HCT116 (cell line): ENCODE measurements at regions not wholly inside any gene's neighbourhood (a gene's known extent, or its start where the extent isn't known, plus 50 kb on each side); places are given as distances from the start of the nearest gene placed in this dataset.

Experiments
- ATAC-seq: fragments of 200-7000 bp; cut with Tn5 transposase; 2 replicates; pipeline ENCODE4 v1.9.1; 2020; ENCODE audit warnings: mild to moderate bottlenecking, moderate library complexity
- BruUV-seq: library from RNA; stranded (reverse); fragments of 400-500 nt; replicated peaks from 2 replicates; lab custom pipeline; 2021; lab: Mats Ljungman, UMichigan
- CTCF ChIA-PET: fragments of 300-600 bp; sonication (Branson Sonifier 250); formaldehyde crosslinking; loops from one replicate; lab custom pipeline; 2021; ENCODE audit warnings: antibody characterized with exemption; lab: Charles Lee
- POLR2A ChIA-PET: fragments of 300-600, 350-600 bp; sonication (Branson Sonifier 250); formaldehyde crosslinking; loops from one replicate; lab custom pipeline; 2021; ENCODE audit warnings: antibody characterized with exemption; lab: Charles Lee
- RAD21 ChIA-PET, 2 experiments: fragments of 300-600 bp; sonication (Branson Sonifier 250); formaldehyde crosslinking; loops; one replicate each; lab custom pipeline; 2023; ENCODE audit warnings: low total read pairs in 2 of 2; ENCODE audit not compliant: uncharacterized antibody in 2 of 2, unreplicated experiment in 2 of 2, low non-redundant PET in 1 of 2; lab: Charles Lee
- DNase-seq: peaks from one replicate; pipeline ENCODE4 v3.0.0-alpha.2; 2010; ENCODE audit warnings: low read depth, low spot score
- H2AFZ ChIP-seq: fragments of 200-600 bp; shearing (Covaris generic), sonication (generic); 2 replicates; pipeline ENCODE4 v1.6.1; 2017; ENCODE audit warnings: low read depth, mixed run types, mixed read lengths, antibody characterized with exemption, low read length; ENCODE audit not compliant: poor library complexity, severe bottlenecking
- H3K27ac ChIP-seq: 2 replicates; pipeline ENCODE4 v1.5.1; 2012; ENCODE audit warnings: low read depth, low read length
- H3K27me3 ChIP-seq: fragments of 200-600 bp; sonication (generic); 2 replicates; pipeline ENCODE4 v1.6.1; 2016; ENCODE audit warnings: mixed run types, low read length, mixed read lengths; ENCODE audit not compliant: insufficient read depth
- H3K36me3 ChIP-seq, 2 experiments: fragments of 200-500 bp in 1 of 2; fragments of 200-600 bp in 1 of 2; sonication (Bioruptor generic) in 1 of 2; sonication (generic) in 1 of 2; 2 replicates each; pipeline versions ENCODE4 v1.5.1 to v1.6.1; 2014 to 2016; ENCODE audit warnings: low read length in 2 of 2, inconsistent platforms in 1 of 2, mixed read lengths in 1 of 2, mixed run types in 1 of 2; ENCODE audit not compliant: insufficient read depth in 2 of 2, control insufficient read depth in 1 of 2
- H3K4me1 ChIP-seq, 2 experiments: fragments of 200-600 bp in 1 of 2; sonication (generic) in 1 of 2; 2 replicates each; pipeline versions ENCODE4 v1.5.1 to v1.6.1; 2012 to 2017; ENCODE audit warnings: low read length in 2 of 2, inconsistent platforms in 1 of 2, mild to moderate bottlenecking in 1 of 2, mixed read lengths in 1 of 2, mixed run types in 1 of 2, moderate library complexity in 1 of 2; ENCODE audit not compliant: insufficient read depth in 2 of 2, control insufficient read depth in 1 of 2
- H3K4me2 ChIP-seq: fragments of 200-600 bp; sonication (generic); 2 replicates; pipeline ENCODE4 v1.6.1; 2017; ENCODE audit warnings: mixed run types, low read length, mixed read lengths
- H3K4me3 ChIP-seq, 2 experiments: fragments of 200-600 bp in 1 of 2; sonication (generic) in 1 of 2; replicated peaks in 1 of 2; 2 replicates each; pipeline ENCODE4 v1.5.1; 2011 to 2016; ENCODE audit warnings: low read length in 2 of 2, control low read depth in 1 of 2, low read depth in 1 of 2, mild to moderate bottlenecking in 1 of 2, mixed read lengths in 1 of 2, mixed run types in 1 of 2
- H3K79me2 ChIP-seq: fragments of 200-600 bp; sonication (generic); 2 replicates; pipeline ENCODE4 v1.6.1; 2017; ENCODE audit warnings: mild to moderate bottlenecking, mixed run types, low read length, moderate library complexity, mixed read lengths; ENCODE audit not compliant: insufficient read depth
- H3K9ac ChIP-seq: fragments of 200-600 bp; sonication (generic); 2 replicates; pipeline ENCODE4 v1.6.1; 2016; ENCODE audit warnings: low read length, mixed read lengths
- H3K9me2 ChIP-seq: fragments of 200-600 bp; sonication (generic), shearing (Covaris generic); 2 replicates; pipeline ENCODE4 v1.6.1; 2017; ENCODE audit warnings: mixed run types, mild to moderate bottlenecking, moderate library complexity; ENCODE audit not compliant: insufficient read depth
- H3K9me3 ChIP-seq, 2 experiments: fragments of 200-500 bp in 1 of 2; fragments of 200-600 bp in 1 of 2; sonication (Bioruptor generic) in 1 of 2; sonication (generic) in 1 of 2; 2 replicates each; pipeline ENCODE4 v1.6.1; 2014 to 2017; ENCODE audit warnings: low read length in 2 of 2, mixed read lengths in 2 of 2, inconsistent platforms in 1 of 2, low read depth in 1 of 2, mild to moderate bottlenecking in 1 of 2, mixed run types in 1 of 2, moderate library complexity in 1 of 2; ENCODE audit not compliant: control insufficient read depth in 1 of 2, insufficient read depth in 1 of 2
- H4K20me1 ChIP-seq: fragments of 200-600 bp; sonication (generic), shearing (Covaris generic); 2 replicates; pipeline ENCODE4 v1.6.1; 2017; ENCODE audit warnings: mixed run types, mild to moderate bottlenecking, moderate library complexity; ENCODE audit not compliant: insufficient read depth
- ELF1 ChIP-seq: IDR thresholded peaks from 2 replicates; pipeline ENCODE4 v1.6.1; 2012; ENCODE audit warnings: low read depth, borderline replicate concordance
- EZH2phosphoT487 ChIP-seq: fragments of 200-600 bp; IDR thresholded peaks from 2 replicates; pipeline ENCODE4 v1.6.1; 2018; ENCODE audit warnings: antibody characterized with exemption, borderline replicate concordance
- FOSL1 ChIP-seq: IDR thresholded peaks from 2 replicates; pipeline ENCODE4 v1.6.1; 2012; ENCODE audit warnings: low read depth
- JUND ChIP-seq: IDR thresholded peaks from 2 replicates; pipeline ENCODE4 v1.6.1; 2012
- POLR2A ChIP-seq: IDR thresholded peaks from 2 replicates; pipeline ENCODE4 v1.7.0; 2011; ENCODE audit warnings: borderline replicate concordance; ENCODE audit not compliant: insufficient read depth, insufficient read length; ENCODE audit errors: extremely low read depth
- POLR2AphosphoS5 ChIP-seq: IDR thresholded peaks from 2 replicates; pipeline ENCODE4 v1.6.1; 2011; ENCODE audit warnings: mild to moderate bottlenecking, low read depth, low read length, moderate library complexity
- SP1 ChIP-seq: IDR thresholded peaks from 2 replicates; pipeline ENCODE4 v1.6.1; 2012; ENCODE audit warnings: low read depth
- SRF ChIP-seq: IDR thresholded peaks from 2 replicates; pipeline ENCODE4 v1.6.1; 2012; ENCODE audit warnings: low read depth
- YY1 ChIP-seq: IDR thresholded peaks from 2 replicates; pipeline ENCODE4 v1.6.1; 2011; ENCODE audit warnings: low read length, low read depth, moderate library complexity, mild to moderate bottlenecking; ENCODE audit not compliant: insufficient replicate concordance; ENCODE audit errors: extremely low read depth
- ZNF274 ChIP-seq: fragments of 200-500 bp; sonication (Bioruptor generic); IDR thresholded peaks from 2 replicates; pipeline ENCODE4 v1.6.1; 2014; ENCODE audit warnings: mild to moderate bottlenecking, low read depth, low read length, inconsistent platforms
- intact Hi-C: fragments of 100-400 bp; cut with micrococcal nuclease; formaldehyde crosslinking; loops from 2 replicates; pipeline ENCODE4 v1.10.0; 2022
- TF ChIP-seq, protein P1 (sequence below): IDR thresholded peaks from 2 replicates; pipeline ENCODE4 v1.6.1; 2012
- TF ChIP-seq, protein P2 (sequence below): IDR thresholded peaks from 2 replicates; pipeline ENCODE4 v1.6.1; 2011; ENCODE audit warnings: mild to moderate bottlenecking, low read length, moderate library complexity; ENCODE audit not compliant: insufficient replicate concordance; ENCODE audit errors: extremely low read depth
- TF ChIP-seq, protein P3 (sequence below): IDR thresholded peaks from 2 replicates; pipeline ENCODE4 v1.6.1; 2012; ENCODE audit warnings: low read depth

DNA sequence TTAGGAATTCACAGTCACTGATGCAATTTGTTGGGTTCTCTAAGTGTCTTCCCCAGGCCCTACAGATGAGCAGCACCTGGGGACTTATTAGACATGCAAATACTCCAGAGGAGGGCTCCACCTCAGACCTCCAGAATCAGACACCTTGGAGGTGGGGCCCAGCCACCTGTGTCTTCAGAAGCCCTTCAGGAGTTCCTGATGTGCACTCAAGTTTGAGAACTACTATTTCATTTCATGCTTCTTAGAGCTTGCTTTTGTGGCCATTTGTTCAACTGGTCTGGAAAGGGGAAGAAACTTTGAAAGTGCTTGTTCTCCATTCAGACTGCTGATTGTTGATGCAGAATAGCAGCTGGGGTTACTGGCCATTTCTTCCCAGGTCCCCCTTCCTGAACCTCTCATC is 472.0 kb downstream of the COG6 start:
- TF ChIP-seq SRF (no peak), ZNF274 (no peak), POLR2AphosphoS5 (no peak), POLR2A (no peak), JUND (no peak), FOSL1 (no peak), YY1 (no peak), SP1 (no peak), ELF1 (no peak), EZH2phosphoT487 (no peak)
- TF ChIP-seq, protein P1, sequence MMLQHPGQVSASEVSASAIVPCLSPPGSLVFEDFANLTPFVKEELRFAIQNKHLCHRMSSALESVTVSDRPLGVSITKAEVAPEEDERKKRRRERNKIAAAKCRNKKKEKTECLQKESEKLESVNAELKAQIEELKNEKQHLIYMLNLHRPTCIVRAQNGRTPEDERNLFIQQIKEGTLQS: no peak
- TF ChIP-seq, protein P2, sequence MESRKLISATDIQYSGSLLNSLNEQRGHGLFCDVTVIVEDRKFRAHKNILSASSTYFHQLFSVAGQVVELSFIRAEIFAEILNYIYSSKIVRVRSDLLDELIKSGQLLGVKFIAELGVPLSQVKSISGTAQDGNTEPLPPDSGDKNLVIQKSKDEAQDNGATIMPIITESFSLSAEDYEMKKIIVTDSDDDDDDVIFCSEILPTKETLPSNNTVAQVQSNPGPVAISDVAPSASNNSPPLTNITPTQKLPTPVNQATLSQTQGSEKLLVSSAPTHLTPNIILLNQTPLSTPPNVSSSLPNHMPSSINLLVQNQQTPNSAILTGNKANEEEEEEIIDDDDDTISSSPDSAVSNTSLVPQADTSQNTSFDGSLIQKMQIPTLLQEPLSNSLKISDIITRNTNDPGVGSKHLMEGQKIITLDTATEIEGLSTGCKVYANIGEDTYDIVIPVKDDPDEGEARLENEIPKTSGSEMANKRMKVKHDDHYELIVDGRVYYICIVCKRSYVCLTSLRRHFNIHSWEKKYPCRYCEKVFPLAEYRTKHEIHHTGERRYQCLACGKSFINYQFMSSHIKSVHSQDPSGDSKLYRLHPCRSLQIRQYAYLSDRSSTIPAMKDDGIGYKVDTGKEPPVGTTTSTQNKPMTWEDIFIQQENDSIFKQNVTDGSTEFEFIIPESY: no peak
- TF ChIP-seq, protein P3, sequence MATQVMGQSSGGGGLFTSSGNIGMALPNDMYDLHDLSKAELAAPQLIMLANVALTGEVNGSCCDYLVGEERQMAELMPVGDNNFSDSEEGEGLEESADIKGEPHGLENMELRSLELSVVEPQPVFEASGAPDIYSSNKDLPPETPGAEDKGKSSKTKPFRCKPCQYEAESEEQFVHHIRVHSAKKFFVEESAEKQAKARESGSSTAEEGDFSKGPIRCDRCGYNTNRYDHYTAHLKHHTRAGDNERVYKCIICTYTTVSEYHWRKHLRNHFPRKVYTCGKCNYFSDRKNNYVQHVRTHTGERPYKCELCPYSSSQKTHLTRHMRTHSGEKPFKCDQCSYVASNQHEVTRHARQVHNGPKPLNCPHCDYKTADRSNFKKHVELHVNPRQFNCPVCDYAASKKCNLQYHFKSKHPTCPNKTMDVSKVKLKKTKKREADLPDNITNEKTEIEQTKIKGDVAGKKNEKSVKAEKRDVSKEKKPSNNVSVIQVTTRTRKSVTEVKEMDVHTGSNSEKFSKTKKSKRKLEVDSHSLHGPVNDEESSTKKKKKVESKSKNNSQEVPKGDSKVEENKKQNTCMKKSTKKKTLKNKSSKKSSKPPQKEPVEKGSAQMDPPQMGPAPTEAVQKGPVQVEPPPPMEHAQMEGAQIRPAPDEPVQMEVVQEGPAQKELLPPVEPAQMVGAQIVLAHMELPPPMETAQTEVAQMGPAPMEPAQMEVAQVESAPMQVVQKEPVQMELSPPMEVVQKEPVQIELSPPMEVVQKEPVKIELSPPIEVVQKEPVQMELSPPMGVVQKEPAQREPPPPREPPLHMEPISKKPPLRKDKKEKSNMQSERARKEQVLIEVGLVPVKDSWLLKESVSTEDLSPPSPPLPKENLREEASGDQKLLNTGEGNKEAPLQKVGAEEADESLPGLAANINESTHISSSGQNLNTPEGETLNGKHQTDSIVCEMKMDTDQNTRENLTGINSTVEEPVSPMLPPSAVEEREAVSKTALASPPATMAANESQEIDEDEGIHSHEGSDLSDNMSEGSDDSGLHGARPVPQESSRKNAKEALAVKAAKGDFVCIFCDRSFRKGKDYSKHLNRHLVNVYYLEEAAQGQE: no peak
- Histone ChIP-seq H4K20me1 (no peaks in the 10 kb centered on the region), H3K9me2 (no peaks in the 10 kb centered on the region), H3K4me2 (no peak overlapping the region), H3K27ac (no peak overlapping the region), H3K9ac (no peak overlapping the region), H3K79me2 (no peaks in the 10 kb centered on the region), H2AFZ (no peak overlapping the region), H3K27me3 (no peaks in the 10 kb centered on the region), H3K9me3 (no peaks in the 10 kb centered on the region), H3K36me3 (no peaks in the 10 kb centered on the region), H3K4me1 (peaks cover 0 to 7% of the 10 kb centered on the region in 2 experiments; a peak in 2 of 4 replicates), H3K4me3 (no peak overlapping the region)
- ChIA-PET POLR2A (no interaction called here), RAD21 (no interaction called here), CTCF (no interaction called here)
- no peak for ATAC-seq
- no TSS peak for BruUV-seq
- intact Hi-C loops: no loop called here
- no peak for DNase-seq
